Stimulated activated CD8-positive, alpha-beta memory T cell treated with anti-CD3 and anti-CD28 coated beads, Interleukin-15, amount 100 ng/mL, for 1 hour (primary cell): ENCODE measurements at regions not wholly inside any gene's neighbourhood (a gene's known extent, or its start where the extent isn't known, plus 50 kb on each side); places are given as distances from the start of the nearest gene placed in this dataset.

ENCODE experiments used
- DNase-seq: peaks from one replicate; pipeline ENCODE4 v3.0.0-alpha.2; 2020; ENCODE audit warnings: low read depth

DNA sequence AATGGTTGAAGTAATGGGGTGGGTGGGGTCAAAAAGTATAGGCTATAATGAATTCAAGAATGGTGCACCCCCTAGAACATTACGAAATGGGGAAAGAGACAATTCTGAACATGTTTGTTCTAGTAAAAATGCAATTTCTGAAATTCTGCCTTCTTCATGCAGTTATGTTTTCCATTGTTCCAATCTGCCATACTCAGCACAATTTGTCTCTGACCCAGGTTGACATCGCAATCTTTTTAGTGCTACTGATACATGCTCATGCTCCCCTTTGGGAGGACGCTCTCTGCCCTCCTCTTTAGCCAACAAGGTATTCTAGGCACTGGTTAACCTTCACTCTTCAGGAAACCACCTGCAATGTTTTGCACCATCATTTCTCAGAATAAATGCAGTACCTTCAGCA lies 1303.9 kb upstream of the PIK3C3 start:
- no peak for DNase-seq

DNA sequence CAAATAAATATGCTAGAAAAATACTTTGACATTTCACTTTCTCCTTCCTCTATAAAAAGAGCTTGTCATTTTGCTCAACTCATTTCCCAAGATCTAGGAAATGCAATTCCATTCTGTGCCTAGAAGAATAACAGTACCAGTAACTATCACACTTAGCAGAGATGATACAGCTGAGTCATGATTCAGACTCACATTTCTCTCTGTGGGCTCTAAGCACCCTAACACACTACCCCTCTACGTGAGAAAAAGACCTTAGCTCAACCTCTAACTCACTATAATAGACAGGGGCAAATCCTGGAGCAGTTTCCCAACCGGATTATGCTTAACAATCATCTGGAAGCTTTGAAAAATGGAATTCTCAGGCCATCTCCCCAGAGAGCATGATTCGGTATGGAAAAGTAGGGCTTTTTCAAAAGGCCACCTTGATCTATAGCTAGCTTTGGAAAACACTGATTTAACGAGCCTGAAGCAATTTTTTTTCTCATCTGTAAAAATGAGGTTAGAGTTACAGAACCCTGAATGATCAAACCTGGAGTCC lies 1312.3 kb upstream of the PIK3C3 start:
- DNase-seq: no peak

DNA sequence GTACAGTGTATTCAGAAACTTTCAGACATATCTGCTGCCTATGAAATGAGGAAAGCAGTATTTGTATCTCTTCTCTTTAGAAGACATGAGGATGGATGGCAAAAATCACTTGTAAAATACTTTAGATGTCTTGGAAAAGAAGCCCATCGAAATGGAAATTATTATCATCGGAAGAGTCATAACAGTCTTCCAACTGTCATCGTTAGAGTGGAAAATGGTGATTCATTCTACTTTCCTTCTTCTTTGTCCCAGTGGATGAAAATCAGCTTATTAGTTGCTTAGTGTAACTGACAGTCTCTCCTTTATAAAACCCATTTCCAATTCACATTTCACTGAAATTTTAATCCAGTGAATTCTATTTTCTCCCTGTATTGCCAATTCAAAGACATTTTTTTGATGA lies 1323.7 kb upstream of the PIK3C3 start:
- DNase-seq: no peak

DNA sequence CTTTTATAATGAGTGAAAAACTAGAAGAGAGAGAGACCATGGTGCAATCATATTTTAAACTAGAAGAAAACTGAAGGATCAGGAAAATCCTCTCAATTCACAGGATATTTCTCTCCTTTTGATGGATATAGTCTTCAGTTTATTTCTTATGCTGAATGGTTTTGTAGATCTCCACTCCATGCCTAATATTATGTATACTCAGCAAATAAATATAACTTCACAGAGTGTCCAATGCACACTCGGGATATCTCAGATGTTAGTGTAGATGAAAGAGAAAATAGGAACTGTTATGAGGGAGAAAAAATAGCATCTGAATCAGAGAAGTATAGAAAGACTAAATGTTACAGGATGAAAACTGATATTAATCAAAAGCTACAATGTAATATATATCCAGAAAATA lies 1324.5 kb upstream of the PIK3C3 start:
- no peak for DNase-seq

DNA sequence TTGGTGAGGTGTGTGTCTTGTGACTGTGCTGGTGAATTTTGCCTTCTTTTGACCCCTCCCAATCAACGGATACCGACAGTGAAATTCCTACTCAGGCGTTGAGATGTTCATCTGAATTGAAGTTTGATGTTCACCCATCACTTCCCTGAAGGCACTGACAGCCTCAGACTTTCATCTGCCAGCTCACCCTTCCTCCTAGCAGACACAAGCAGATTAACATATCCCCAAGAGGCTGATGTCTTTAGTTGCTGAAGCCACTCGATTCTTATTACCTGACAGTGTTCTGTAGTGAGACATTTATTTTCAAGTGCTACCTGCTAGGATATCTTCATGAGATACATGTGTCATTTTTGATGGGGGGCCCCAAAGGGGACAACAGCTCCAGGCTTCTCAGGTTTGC lies 1330.1 kb upstream of the PIK3C3 start:
- no peak for DNase-seq

DNA sequence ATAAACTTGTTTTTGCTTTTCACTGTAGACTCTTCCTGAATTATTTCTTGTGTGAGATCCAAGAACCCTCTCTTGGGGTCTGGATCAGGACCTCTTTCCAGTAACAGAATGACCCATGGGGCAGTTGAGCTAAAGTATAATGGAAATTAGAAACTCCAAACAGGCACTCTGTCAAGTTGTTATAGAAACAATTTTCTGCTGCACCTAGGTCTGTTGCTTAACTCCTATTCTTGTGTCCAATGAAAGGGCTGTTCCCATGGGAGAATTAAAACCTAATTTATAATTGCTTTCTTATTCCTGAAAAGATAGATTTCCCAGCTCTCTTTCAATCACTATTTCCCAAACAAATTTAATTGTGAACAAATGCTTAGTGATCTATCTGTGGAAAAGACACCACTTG lies 1341.3 kb upstream of the PIK3C3 start:
- no peak for DNase-seq

DNA sequence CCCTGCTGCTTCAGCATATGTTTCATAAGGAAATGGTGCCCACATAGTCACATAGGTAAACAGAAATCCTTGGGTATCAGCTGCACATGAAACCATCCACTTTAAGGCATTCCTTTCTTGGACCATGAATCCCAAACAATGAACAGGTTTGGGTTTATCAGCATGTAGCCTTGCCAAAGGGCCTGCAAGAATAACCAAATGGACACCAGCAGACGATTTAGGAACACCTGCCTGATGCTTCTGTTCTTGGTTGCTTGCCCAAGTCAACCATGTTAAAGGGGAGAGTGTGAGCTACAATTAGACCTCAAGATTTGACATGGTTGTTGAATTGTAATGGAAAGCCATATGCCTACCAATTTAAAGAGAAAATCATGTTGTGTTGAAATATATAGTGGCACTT lies 1342.7 kb upstream of the PIK3C3 start:
- DNase-seq: no peak

DNA sequence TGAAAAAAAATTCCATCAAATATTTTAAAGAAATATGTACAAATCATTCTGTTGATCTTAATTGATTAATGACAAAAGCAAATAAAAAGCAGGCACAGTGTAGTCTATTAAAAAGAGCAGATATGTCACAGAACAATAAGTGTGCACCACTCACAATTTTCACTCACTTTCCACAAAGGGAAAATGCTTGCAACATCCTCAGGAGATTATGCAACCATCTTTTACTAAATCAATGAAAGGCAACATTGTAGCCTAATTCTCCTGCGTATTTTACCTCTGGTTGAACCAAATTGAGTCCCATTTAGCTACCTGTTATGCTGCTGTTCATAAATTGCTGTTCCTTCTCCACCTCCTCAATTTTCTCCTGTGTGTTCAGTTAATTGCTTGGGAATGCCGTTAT lies 1346.8 kb upstream of the PIK3C3 start:
- DNase-seq: no peak

DNA sequence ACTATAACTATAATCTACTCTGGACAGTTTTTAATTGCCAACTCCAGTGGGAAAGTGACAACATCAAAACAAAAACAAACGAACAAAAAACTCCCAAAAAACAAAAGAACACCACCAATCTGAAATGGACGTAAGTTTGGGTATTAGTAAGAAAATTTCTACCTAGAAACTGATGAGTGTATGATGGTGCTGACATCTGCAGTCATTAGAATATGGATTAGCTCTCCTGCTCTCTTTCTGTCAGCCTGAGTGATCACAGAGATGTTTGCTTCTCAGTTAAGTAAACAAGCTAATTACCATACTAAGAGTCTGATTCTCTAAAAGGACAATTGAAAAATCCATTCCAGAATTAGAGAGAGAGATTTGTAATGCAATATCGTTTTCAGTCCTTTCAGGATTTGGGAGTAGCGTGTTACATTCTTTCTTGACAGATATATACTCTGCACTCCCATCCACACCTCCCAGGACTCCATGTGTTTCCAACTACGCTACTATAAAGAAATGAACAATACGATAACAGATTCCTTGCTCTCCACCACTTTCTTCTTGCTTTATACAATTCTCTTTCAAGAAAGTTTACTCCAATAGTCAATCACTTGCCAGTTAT lies 1347.4 kb upstream of the PIK3C3 start:
- no peak for DNase-seq

DNA sequence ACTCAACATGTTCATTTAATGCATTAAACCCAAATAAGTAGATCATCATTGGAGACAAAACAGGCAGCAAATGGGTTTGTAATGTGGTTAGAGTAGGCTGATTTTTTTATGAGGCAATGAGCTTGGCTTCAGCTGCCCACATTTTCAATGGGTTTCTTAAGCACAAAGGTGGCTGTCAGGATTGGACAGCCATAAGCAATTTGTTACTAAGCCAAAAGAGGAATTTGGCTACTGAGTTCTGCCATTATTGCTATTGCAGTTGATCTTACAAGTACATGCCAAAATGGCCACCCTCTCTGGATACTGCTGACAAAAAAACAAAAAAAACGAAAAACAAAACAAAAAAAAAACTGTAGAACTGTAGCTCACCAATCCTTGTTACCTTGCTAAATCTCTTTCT lies 1348.0 kb upstream of the PIK3C3 start:
- DNase-seq: no peak

DNA sequence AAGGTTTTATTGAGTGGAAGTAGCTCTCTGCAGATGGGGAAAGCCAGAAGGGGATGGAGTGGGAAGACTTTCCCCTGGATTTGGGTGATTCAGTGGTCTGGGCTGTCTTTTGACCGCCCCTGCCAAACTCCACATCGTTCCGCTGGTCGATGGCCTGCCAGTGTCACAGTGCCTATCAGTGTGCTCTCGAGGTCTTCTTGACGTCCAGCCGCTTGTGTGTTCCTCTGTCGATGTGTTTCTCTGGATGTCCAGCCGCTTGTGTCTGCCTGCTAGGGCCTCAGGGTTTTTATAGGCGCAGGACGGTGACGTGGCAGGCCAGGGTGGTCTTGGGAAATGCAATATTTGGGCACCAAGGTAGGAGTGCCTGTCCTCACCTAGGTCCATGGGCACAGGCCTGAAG lies 1371.4 kb upstream of the PIK3C3 start:
- DNase-seq: no peak

DNA sequence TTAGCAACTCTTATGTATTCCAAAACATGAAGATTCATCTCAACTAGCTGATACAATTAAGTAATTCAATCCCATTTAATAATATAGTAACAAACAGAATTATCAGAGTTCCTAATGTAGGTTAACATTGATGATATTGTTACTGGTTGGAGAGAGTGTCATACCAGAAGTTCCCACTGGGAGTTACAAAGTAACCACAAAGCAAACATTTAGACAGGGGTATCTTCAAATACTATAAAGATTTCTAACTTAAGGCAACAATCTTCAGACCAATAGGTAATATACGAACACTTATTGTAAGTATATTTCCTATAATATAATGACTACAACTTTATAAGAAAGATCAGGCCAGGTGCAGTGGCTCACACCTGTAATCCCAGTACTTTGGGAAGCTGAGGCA lies 1372.9 kb upstream of the PIK3C3 start:
- DNase-seq: no peak

DNA sequence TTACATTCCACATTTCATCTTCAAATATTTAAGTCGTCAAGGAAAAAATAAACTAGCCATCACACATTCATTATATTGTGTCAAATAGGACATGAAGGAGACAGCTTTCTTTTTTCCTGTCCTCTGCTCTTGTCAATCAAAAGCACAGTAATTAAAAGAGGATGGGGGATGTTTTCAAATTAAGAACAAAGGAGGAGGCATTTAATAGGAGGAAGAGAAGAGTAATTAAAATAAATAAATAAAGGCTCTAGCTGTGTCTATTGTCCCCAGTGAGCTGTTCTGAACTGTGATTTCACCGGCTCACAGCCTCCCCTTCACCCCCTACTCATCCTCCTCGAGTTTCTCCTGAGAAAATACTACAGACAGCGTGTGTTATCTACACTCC lies 1377.1 kb upstream of the PIK3C3 start:
- no peak for DNase-seq

DNA sequence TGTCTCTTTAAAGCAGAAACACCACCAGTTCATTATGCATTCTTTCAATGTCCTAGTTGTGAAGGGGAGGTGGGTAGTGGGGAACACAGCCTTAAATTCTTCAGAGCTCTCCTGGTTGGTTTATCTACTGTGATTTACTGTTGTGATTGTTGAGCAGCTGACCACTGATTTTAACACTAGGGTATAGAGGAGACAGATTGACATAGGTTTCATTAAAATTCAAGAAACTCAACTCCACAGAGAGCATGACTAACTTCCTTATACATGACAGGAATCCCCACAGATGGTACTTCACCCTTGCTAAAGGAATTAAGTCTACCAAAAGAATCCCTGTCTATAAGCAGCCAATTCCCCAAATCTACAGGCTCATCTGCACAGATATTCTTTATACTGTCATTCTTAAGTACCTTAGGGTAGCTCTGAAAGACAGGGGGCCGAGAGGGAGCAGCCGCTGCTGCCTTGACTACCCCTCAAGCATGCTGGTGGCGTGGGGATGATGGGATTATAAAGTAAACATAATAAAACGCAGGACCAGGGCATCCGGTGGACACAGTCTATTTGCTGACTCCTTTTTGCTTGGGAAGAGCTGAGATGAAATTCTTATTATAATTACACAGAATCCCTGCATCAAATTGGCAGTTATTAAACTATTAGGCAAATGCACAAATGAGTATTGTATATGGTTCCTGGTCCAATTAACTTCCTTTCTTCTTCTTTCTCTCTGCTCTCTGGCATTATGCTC lies 1377.6 kb upstream of the PIK3C3 start:
- no peak for DNase-seq

DNA sequence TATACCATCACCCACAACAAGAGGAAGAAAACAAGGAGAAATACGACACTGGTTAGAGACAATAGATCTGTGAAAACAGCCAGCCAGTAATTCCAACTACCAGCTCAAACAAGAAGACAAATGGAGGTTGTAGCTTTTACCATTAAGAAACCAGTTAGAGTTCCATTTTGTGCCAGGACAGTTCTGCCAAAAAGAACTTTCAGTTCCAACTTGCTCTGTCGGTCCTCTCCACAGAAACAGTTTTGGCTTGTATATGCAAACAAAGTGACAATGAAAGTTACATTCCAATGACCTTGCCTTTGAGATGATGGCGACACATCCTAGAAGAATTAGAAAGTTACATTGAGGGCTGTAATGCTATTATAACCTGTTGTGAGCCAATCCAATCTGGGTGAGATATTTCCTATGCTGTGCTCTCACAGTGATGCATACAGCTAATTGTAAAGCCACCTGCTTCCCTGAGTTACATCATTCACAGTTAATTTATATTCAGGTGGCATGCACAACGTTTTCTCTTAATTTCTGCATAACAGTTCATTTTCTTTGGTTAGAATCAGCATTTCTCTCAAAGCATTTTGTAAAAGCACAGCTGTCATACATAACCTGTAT lies 1378.4 kb upstream of the PIK3C3 start:
- DNase-seq: no peak

DNA sequence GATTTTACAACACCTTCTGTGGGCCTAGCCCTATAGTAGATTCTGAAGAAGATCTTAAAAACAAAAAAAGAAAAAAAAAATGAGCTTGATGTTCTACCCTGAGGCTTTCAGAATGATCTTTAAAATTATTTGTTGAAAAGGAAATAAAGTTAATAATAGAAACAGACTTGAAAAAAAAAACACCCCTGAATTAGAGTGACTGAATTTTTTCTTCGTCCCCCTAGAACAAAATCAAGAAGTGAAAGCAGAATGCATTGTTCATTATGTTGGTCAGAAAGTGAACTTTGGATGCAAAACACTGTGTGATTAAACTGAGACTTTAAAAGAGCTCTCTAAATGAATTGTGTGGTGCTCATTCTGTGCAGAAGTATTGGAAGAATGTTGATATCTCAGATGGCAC lies 1384.4 kb upstream of the PIK3C3 start:
- no peak for DNase-seq

DNA sequence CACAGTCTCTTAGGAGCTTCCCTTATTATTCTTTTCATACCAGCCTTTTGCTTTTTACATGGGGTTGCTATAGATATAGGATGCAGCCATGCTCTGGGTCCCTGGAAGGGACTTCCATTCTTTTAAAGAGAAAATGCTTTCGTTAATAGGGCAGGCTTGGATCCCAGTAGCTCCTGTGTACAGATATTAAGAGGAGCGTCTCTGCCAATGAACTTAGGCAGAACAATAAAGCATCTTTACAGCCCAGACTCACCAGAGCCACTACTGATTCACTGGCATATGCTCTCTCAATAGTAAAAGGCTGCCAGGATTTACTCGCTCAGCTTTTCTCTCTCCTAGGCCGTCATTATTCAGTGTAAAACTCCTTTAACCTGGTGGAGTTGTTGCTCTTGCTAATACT lies 1385.4 kb upstream of the PIK3C3 start:
- DNase-seq: no peak

DNA sequence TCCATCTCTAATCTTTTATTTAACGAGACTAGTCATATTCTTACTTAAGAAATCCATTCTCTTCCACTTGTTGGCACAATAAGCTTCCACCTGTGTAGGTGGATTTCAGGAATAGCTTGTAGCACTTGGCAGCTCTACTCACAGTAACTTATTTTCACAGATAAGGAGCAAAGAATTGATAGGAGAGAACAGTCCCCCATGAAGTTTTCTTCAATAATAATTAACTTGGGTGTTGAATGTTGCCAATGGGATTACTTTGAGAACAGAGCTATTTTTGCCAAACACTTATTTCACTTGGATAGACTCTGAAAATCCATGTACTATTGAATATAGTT lies 1388.6 kb upstream of the PIK3C3 start:
- no peak for DNase-seq

DNA sequence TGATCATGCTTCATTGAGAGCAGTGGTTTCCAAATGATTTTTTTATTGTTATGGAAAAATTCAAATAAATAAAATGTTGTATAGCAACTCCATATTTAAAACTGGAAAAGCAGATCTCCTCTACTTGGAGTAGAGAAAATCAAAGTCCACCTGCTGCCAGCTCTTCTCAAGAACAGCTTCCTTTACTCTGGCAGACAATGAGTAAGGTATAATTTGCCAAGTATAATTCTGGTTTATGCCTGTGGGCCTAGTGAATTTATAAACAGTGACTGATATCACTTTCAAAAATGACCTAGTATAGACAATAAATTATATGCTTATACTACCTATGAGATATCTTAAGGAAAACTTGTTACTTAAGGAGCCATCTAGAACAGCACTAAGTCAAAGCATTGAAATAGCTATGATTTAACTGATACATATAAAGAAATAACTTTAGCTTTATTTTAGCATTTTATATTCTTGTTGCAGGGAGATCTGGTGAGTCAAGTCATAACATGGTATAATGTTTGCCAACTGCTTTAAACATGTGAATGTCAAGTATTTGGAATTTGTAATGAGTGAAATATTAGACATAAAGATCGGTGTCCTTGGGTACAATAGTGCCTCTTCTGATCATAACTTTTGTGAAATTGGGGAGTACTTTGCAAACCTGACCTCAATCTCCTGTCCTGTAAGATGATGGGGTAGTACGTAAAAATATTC lies 1389.1 kb upstream of the PIK3C3 start:
- no peak for DNase-seq

DNA sequence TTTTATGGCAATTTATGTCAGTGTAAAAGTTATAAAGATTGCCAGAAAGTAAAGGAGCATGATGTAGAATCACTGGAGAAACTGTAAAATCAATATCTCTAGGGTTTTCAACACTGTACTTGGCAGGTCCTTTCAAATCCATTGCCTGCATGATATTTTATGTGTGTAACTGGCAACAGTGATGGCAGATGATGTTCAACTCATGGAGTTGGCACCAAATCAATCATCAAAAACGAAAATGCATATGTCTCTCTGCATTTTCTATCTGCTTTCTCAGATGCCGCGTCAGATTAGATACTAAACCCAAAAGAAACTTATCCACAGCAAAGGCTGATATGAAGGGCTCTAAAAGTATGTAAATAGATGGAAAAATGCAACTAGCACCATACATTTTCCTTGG lies 1395.5 kb upstream of the PIK3C3 start:
- no peak for DNase-seq

DNA sequence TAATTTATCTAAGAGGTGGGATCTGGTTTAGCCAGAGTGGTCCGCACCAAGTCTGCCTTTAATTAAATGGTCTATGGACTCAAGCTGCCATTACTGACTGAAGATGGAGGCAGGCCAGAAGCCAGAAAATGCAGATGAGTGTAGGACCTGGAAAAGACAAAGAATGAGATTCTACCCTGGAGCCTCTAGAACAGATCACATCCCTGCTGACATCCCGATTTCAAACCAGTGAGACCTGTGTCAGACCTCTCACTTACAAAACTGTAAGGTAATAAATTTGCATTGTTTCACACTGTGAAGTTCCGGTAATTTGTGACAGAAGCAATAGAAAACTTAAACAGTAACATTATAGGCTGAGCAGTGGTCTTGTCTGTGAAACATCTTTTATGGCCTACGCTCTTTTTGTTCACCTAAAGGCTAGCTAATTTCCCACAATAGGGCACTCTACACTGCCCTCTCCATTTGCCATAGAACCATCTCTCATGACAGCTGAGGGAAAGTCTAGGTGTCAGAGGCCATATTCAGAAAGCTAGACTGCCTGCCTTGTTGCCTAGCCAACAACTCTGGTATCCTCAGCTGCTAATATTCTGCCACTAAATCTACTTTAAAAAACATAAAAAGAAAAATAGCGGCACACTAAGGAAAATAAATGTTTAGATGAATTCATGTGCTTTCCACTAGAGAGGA lies 1396.2 kb upstream of the PIK3C3 start:
- no peak for DNase-seq

DNA sequence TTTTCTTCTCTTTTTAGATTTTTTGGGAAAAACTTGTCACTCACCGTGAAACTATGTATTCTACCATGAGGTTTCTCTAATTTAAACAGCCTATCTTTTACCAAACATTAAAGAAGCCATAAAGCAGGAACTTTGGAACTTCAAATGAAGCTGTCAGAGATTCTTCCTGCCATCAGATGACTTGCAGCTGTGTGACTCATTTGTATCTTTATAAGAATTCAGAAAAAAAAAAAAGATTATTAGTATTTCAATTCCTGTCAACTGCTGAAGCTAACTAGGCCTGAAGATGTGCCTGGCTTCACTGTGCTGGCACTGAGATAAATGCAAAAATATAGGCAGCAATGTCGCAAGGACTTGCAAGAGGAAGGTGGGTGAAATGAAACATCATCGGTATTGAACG lies 1399.1 kb upstream of the PIK3C3 start:
- DNase-seq: no peak

DNA sequence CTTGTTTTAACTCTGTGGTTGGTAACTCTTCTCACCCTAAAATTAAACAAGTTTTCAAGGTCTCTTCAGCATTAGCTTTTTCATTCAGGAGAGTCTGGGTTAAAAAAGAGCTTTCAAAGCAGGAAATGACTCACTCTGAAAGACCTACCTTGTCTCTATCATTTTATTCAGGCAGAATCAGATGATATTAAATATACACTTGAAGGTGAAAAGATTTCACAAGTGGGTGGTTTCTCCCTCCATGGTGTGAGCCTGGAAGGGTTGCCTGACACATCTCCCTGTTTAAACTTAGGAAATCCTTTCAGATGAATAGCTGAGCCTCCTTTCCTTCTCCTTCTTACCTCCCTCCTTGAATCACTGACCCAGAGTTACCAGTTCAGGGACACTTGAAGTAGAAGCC lies 1402.0 kb upstream of the PIK3C3 start:
- no peak for DNase-seq
